Transverse colon (tissue), 4 donors: ENCODE measurements at regions not wholly inside any gene's neighbourhood (a gene's known extent, or its start where the extent isn't known, plus 50 kb on each side); places are given as distances from the start of the nearest gene placed in this dataset.

ENCODE experiments used
- CTCF ChIP-seq, 5 experiments: fragments of 200-600 bp in 3 of 5; fragments of 450-650 bp in 2 of 5; sonication (generic) in 3 of 5; IDR thresholded peaks; 1 replicate in 2 of 5; 2 replicates in 3 of 5; pipeline ENCODE4 v1.5.1; 2016 to 2017; ENCODE audit warnings: antibody characterized with exemption in 5 of 5, inconsistent platforms in 3 of 5, mild to moderate bottlenecking in 2 of 5, moderate library complexity in 1 of 5
- EP300 ChIP-seq: sonication (generic); formaldehyde crosslinking; IDR thresholded peaks from one replicate; pipeline ENCODE4 v1.6.1; 2017; ENCODE audit warnings: antibody characterized with exemption, low read depth
- POLR2A ChIP-seq: fragments of 450-650 bp; IDR thresholded peaks from one replicate; pipeline ENCODE4 v1.6.1; 2016; ENCODE audit warnings: antibody characterized with exemption, mild to moderate bottlenecking, moderate library complexity
- POLR2AphosphoS5 ChIP-seq, 3 donors: sonication (generic); formaldehyde crosslinking; IDR thresholded peaks; one replicate each; pipeline ENCODE4 v1.6.1; 2016; ENCODE audit warnings: antibody characterized with exemption in 3 of 3

- TF ChIP-seq CTCF (IDR thresholded peaks at IDR 0.05) (no peak), POLR2A (no peak), POLR2AphosphoS5 (IDR thresholded peaks at IDR 0.05) (no peak), EP300 (no peak)
Measured at GRCh38 chr5:124238350-124238749, 508.1 kb downstream of the ZNF608 start.
